ENCODE measurements at regions not wholly inside any gene's neighbourhood (a gene's known extent, or its start where the extent isn't known, plus 50 kb on each side); places are given as distances from the start of the nearest gene placed in this dataset.

- TF ChIP-seq, protein P1, sequence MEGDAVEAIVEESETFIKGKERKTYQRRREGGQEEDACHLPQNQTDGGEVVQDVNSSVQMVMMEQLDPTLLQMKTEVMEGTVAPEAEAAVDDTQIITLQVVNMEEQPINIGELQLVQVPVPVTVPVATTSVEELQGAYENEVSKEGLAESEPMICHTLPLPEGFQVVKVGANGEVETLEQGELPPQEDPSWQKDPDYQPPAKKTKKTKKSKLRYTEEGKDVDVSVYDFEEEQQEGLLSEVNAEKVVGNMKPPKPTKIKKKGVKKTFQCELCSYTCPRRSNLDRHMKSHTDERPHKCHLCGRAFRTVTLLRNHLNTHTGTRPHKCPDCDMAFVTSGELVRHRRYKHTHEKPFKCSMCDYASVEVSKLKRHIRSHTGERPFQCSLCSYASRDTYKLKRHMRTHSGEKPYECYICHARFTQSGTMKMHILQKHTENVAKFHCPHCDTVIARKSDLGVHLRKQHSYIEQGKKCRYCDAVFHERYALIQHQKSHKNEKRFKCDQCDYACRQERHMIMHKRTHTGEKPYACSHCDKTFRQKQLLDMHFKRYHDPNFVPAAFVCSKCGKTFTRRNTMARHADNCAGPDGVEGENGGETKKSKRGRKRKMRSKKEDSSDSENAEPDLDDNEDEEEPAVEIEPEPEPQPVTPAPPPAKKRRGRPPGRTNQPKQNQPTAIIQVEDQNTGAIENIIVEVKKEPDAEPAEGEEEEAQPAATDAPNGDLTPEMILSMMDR (conservative IDR thresholded peaks at IDR 0.05; ENCODE audit: low read depth, low read length): no peak
- no peak for TF ChIP-seq EZH2 (IDR thresholded peaks at IDR 0.05; ENCODE audit: borderline replicate concordance, low read depth, low read length, poor library complexity, severe bottlenecking)
These were observed 56.9 kb upstream of the EDEM3 start for GRCh38 chr1:184811439-184812111.
